GM18498 (cell line): ENCODE measurements at regions not wholly inside any gene's neighbourhood (a gene's known extent, or its start where the extent isn't known, plus 50 kb on each side); places are given as distances from the start of the nearest gene placed in this dataset.
A peak's percentile ranks its signal among the peaks of the same experiment; 100 is the strongest.

Experiments
- ATAC-seq: cut with Tn5 transposase; IDR thresholded peaks from one replicate; pipeline ENCODE4 v1.9.1; 2021; ENCODE audit warnings: mild to moderate bottlenecking, moderate library complexity; ENCODE audit not compliant: unreplicated experiment

- no peak for ATAC-seq
Observed at GRCh38 chr5:173826086-173826427, 62.1 kb upstream of the CPEB4 start.

- no peak for ATAC-seq
Observed at GRCh38 chr5:173826428-173827350, 61.5 kb upstream of the CPEB4 start.

DNA sequence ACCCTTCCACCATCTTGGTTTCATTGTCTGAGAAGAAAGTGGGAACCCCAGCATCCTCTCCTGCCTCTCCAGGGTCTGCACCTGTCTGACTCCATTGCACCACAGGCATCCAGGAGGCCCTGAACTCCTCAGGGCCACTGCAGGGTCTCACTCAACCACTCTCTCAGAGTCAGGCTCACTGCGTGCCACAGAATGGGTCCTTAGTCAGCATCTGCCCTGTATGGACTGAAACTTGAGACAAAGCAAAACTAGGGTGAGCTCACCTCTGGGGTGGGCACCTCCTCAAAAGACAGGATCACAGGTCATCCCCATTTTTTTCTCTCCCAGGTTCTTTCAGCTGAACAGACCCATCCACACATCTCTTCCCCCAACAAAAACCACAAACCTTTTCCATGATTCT, 59.2 kb upstream of the CPEB4 start:
- ATAC-seq = no peak

DNA sequence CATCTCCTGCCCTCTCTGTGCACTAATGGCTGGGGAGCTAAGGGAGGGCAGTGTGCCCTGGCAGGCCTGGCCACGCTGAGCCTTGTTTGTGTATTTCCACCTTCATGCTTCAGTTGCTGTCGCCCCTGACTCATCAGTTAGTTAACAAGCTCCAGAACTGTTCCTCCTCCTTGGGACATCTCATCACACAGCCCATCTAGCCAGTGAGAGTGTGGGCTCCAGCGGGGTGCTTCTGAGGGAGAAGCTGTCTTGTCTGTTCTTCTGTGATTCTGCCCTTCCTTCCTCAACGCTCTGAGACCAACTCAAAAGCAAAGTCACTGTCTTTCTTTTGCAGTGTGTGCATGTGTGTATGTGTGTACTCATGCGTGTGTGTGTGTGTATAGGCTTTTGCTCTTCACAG, 58.3 kb upstream of the CPEB4 start:
- ATAC-seq = peak; percentile 37

GRCh38 chr5:173830421-173830820, 57.7 kb upstream of the CPEB4 start:
- peak; percentile 15 for ATAC-seq

DNA sequence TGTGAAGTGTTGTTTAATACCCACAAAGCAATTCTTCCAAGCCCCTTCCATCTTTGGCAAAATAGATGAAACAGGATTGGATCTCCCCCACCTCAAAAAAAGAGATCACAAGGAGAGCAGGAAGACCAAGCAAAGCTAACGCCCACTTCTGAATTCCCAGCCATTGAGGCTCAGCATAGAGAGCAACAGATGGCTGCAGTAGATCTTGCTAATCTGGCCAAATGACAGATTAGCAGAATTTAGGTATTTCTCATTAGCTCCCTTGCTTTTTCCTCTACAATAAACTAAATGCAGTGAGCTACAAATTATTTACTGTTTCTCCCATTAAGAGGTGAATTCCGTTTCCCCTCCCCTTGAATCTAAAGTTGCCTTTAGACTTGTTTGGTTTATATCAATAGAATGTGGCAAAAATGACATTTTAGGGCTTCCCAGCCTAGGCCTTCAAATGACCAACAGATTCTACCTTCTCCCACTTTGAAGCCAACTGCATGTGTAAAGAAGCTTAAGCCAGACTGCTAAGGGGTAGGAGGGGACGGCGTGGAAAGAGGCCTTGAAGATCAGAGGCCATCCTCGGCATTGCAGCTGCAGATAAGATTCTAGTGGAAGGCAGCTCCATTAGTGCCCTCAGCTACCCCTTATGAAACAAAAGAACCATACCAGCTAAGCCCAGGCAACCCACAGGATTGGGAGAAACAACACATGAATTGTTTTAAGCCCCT, 56.8 kb upstream of the CPEB4 start:
- no peak for ATAC-seq

GRCh38 chr5:173832386-173832785, 55.8 kb upstream of the CPEB4 start:
- no peak for ATAC-seq

- no peak for ATAC-seq
Observed at GRCh38 chr5:173833196-173833985, 54.8 kb upstream of the CPEB4 start.

- no peak for ATAC-seq
Observed at GRCh38 chr5:173834071-173834771, 53.9 kb upstream of the CPEB4 start.

- no peak for ATAC-seq
Observed at GRCh38 chr5:173835131-173835530, 53.0 kb upstream of the CPEB4 start.

DNA sequence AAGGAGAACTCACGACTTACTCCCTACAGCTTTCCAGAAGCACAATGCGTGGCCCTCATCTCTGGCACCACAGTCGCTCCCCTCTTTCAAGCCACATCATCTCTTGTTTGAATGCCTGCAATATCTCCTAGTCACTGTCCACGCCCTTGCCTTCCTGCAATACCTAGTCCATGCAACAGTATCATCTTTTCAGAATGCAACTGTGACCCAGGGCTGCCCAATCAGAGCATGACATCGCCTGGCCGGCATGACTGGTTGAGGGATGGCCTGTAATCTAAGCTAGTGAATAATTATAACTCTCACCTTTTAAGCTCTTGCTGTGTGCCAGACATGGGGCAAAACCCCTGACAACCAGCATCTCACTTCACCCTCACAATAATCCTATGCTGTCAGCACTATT, 52.5 kb upstream of the CPEB4 start:
- ATAC-seq = no peak

DNA sequence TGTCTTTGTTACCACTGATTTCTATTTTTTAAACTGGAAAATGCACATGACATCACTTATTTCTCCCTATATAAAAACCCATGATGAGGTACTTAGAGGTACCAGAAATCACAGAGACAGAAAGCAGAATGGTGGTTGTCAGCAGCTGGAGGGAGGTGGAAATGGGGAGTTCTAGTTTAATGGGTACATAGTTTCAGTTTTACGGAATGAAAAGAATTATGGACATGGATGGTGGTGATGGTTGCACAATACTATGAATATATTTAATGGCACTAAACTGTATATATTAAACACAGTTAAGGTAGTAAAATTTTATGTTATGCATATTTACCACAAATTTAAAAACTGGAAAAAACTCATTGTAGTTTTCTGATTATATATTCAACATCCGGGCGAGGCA, 50.5 kb upstream of the CPEB4 start:
- no peak for ATAC-seq
